ENCODE measurements at regions not wholly inside any gene's neighbourhood (a gene's known extent, or its start where the extent isn't known, plus 50 kb on each side); places are given as distances from the start of the nearest gene placed in this dataset.

- CTCF ChIA-PET, result no interaction called here
- Histone ChIP-seq H3K4me2 (ENCODE audit: low read length) (no peak overlapping the region), H3K36me3 (ENCODE audit: control insufficient read depth in 1 of 2, insufficient read depth in 2 of 2, low read length in 2 of 2) (no peaks in the 10 kb centered on the region), H3K27me3 (ENCODE audit: insufficient read depth, low read length) (no peaks in the 10 kb centered on the region; the same call in 1 of the 2 replicates), H3K4me3 (replicated peaks in 1 of 2; ENCODE audit: low read depth in 1 of 2, low read length in 2 of 2) (no peak overlapping the region), H3K9me3 (ENCODE audit: control insufficient read depth in 1 of 2, insufficient read depth in 1 of 2, low read depth in 1 of 2, low read length in 2 of 2) (no peaks in the 10 kb centered on the region), H3K9ac (ENCODE audit: low read length) (no peak overlapping the region), H4K20me1 (ENCODE audit: insufficient read depth) (no peaks in the 10 kb centered on the region), H3K9me2 (ENCODE audit: insufficient read depth) (no peaks in the 10 kb centered on the region), H2AFZ (ENCODE audit: low read depth, low read length, poor library complexity, severe bottlenecking) (no peak overlapping the region), H3K4me1 (ENCODE audit: control insufficient read depth in 1 of 2, insufficient read depth in 2 of 2, low read length in 2 of 2) (no peaks in the 10 kb centered on the region), H3K27ac (ENCODE audit: low read depth, low read length) (no peak overlapping the region), H3K79me2 (ENCODE audit: insufficient read depth, low read length) (no peaks in the 10 kb centered on the region)
- intact Hi-C loops (cut with micrococcal nuclease), result no loop called here
- no TSS peak for BruUV-seq (replicated peaks)
- no peak for ATAC-seq
- RAD21 ChIA-PET (ENCODE audit: low non-redundant PET in 1 of 2, low total read pairs in 2 of 2, uncharacterized antibody in 2 of 2, unreplicated experiment in 2 of 2), result no interaction called here
- DNase-seq (ENCODE audit: low read depth, low spot score), result no peak
- TF ChIP-seq POLR2AphosphoS5 (IDR thresholded peaks at IDR 0.05; ENCODE audit: low read depth, low read length) (no peak), CTCF (IDR thresholded peaks at IDR 0.05 in 2 of 3, conservative IDR thresholded peaks at IDR 0.05 in 1 of 3; ENCODE audit: borderline replicate concordance in 1 of 3, insufficient read depth in 1 of 3, low read depth in 2 of 3, low read length in 2 of 3) (no peak), REST (IDR thresholded peaks at IDR 0.05; ENCODE audit: low read depth) (no peak), CEBPB (IDR thresholded peaks at IDR 0.05; ENCODE audit: low read depth) (no peak), MAX (IDR thresholded peaks at IDR 0.05) (no peak), ZFX (IDR thresholded peaks at IDR 0.05) (no peak), RAD21 (IDR thresholded peaks at IDR 0.05; ENCODE audit: low read depth) (no peak), ZBTB33 (IDR thresholded peaks at IDR 0.05; ENCODE audit: extremely low read depth, insufficient replicate concordance, low read length) (no peak), POLR2A (IDR thresholded peaks at IDR 0.05; ENCODE audit: borderline replicate concordance, extremely low read depth, insufficient read depth, insufficient read length) (no peak), ATF3 (IDR thresholded peaks at IDR 0.05) (no peak), SIN3A (IDR thresholded peaks at IDR 0.05; ENCODE audit: low read depth) (no peak), SRF (IDR thresholded peaks at IDR 0.05; ENCODE audit: low read depth) (no peak)
- POLR2A ChIA-PET, result no interaction called here
Observed at GRCh38 chr18:25886283-25886682, 204.1 kb downstream of the SS18 start.

Data from HCT116 (cell line).